GM21367 (cell line): ENCODE measurements at regions not wholly inside any gene's neighbourhood (a gene's known extent, or its start where the extent isn't known, plus 50 kb on each side); places are given as distances from the start of the nearest gene placed in this dataset.
"Not testable (repeated sequence)": the region's sequence is repeated elsewhere in the genome, so short reads cannot be mapped to it uniquely, and the experiment has no call there.

Experiments used
- ATAC-seq: cut with Tn5 transposase; IDR thresholded peaks from one replicate; pipeline ENCODE4 v1.9.1; 2021; ENCODE audit not compliant: unreplicated experiment

- no peak for ATAC-seq
Observed at GRCh38 chr10:130921461-130921860, 390.1 kb downstream of the TCERG1L start.

DNA sequence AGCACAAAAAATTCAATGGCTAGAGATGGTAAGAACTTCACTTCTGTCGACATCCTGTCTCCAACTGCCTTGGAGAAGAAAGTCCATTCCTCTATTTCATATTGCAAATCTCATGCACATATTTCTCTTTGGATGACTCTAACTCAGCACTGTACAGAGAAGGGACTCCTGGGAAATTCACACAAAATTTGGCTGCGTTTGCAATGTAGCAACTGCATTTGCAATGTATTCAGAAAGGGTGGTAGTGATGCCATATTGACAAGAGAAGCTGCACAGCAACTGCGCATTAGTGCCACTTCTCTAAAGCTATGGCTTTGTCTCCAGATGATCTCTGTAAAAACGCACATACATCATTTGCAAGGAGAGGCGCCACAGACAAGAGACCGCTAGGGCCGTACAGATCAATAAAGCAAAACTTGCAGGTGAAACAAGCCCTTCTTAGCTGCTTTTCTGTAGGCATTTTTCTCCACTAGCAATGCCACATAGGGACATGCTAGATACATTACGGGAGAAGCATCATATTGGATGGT lies 389.5 kb downstream of the TCERG1L start:
- ATAC-seq: no peak

GRCh38 chr10:130923596-130923995 lies 387.9 kb downstream of the TCERG1L start:
- ATAC-seq: no peak

DNA sequence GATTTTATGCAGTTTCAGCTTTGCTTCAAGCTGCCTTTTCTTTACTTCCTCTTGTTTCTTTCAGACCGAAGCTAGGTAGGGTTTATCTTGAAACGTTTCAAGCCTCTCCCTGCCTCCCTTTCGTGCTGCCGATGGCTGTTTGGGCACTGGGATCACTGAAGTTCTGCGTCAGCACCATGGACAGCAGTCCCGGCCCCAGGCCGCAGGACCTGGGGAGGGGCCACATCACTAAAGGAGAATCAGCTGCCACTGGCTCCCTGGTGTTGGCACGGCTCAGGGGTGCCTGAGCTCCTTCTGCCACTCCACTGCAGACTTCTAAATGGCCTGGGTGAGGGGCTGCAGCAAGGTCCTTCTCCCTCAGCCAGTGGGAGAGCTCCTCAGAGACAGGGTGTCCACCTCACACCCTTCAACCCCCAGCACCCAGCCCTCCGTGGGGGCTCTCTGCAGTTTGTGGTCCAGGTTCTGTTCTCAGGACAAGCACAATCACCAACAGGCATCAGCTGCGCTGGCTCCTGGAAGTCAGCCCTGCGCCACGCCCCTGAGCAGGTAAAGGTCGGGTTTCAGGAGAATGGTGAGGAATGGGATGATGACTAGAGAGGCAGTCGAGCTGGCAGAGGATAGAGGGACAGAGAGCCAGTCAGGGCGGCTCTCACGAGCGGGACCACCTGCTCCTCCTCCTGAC lies 387.2 kb downstream of the TCERG1L start:
- ATAC-seq: no peak

DNA sequence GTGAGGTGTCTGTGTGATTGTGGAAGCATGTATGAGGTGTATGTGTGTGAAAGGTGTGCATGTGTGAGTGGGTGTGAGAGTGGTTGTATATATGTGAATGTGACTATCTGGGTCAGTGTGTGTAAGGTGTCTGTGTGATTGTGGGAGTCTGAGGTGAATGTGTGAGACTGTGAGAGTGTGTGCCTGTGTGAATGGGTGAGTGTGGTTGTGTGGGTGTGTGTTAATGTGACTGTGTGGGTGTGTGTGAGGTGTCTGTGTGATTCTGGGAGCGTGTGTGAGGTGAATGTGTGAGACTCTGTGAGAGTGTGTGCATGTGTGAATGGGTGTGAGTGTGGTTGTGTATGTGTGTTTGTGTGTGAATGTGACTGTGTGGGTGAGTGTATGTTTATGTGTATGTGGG lies 385.1 kb downstream of the TCERG1L start:
- ATAC-seq: no peak

GRCh38 chr10:130927157-130927556 lies 384.4 kb downstream of the TCERG1L start:
- ATAC-seq: no peak

GRCh38 chr10:130928306-130928705 lies 383.2 kb downstream of the TCERG1L start:
- ATAC-seq: no peak

- no peak for ATAC-seq
Observed at GRCh38 chr10:130929422-130930325, 381.8 kb downstream of the TCERG1L start.

DNA sequence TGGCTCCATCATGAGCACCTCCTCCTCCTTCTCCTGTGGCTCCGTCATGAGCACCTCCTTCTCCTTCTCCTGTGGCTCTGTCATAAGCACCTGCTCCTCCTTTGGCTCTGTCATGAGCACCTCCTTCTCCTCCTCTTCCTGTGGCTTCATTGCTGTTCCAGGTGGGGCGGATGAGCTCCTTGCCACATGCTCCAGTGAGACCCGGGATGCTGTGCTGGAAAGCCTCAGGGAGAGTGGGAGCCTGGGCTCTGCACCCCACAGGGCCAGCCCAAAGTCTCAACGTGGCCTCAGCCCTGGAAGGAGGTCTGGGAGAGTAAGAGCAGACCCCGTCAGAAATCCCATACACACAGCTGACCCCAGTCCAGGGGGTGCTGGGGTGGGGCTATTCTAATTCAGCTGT lies 380.7 kb downstream of the TCERG1L start:
- ATAC-seq: no peak

DNA sequence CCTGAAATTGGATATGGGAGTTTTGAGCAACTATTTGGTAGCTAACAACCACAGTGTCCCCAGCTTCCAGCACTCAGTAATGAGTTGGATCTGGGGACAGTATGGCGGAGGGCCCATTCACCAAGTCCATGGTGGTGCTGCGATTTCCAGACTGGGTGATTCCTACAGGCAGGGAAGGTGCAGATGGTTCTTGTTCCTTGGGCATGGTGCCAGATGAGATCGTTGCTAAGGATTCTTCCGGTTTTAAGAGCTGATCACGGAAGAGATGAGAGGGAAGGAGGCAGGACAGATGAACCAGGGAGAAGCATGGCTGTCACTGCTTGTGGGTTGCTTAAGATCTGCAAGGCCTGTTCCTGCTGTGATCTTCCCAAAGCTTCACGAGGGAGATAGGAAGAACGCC lies 380.3 kb downstream of the TCERG1L start:
- no peak for ATAC-seq

DNA sequence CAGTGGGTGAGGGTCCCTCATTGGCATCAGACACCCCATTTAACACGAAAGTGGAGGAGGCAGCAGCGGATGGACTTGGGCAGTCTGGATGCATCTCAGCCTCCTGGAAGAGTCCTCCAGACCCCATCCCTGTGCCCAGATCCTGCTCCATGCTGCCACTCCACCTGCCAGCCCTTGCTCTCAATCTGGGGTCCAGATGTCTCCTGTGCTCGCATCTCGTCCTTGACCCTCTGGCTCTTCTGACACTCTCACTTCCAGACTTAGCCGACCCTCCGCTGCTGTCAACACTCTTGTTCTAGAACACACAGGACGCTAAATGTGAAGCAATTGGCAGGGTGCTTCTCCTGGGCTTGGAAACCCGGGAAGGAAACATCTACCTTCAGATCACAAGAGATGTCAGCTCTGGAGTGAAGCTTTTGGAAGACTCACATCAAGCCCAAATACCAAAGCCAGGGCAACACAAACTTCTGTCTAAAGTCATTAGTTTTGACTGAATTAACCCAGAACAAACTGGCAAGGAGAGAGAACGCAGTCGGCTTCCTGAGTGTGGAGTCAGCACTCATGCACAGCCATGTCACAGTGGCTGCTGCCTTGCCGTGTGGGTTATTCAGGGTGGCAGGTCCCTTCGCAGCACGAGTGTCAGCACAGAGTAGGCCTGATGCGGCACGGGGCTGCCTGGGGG lies 379.1 kb downstream of the TCERG1L start:
- no peak for ATAC-seq

DNA sequence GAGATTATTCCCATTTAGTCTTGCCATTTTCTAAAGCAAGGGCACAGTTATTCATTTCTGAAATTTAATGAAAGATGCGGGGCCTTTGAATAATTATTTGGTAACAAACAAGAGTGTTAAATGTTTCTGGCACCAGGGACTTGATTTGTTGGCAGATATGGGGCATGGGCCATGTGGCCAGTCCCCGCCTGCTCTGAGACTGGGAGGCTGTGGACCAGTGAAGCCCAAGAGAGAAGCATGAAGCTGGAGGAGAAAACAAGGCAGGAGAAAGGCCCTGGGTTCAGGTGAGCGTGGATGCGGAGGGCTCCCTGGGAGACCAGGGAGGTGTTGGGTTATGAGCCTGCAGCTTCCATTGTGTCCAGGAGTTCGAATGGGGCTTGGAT lies 378.5 kb downstream of the TCERG1L start:
- no peak for ATAC-seq

GRCh38 chr10:130934293-130935127 lies 377.0 kb downstream of the TCERG1L start:
- ATAC-seq: no peak

- ATAC-seq: no peak
Observed at GRCh38 chr10:130935128-130935439, 376.4 kb downstream of the TCERG1L start.

GRCh38 chr10:130935897-130936550 lies 375.5 kb downstream of the TCERG1L start:
- no peak for ATAC-seq

- ATAC-seq: no peak
Observed at GRCh38 chr10:130936851-130937250, 374.7 kb downstream of the TCERG1L start.

- no peak for ATAC-seq
Observed at GRCh38 chr10:130938051-130938450, 373.5 kb downstream of the TCERG1L start.

- not testable (repeated sequence) for ATAC-seq
Observed at GRCh38 chr10:130938891-130939290, 372.6 kb downstream of the TCERG1L start.

GRCh38 chr10:130941886-130942285 lies 369.6 kb downstream of the TCERG1L start:
- ATAC-seq: no peak

DNA sequence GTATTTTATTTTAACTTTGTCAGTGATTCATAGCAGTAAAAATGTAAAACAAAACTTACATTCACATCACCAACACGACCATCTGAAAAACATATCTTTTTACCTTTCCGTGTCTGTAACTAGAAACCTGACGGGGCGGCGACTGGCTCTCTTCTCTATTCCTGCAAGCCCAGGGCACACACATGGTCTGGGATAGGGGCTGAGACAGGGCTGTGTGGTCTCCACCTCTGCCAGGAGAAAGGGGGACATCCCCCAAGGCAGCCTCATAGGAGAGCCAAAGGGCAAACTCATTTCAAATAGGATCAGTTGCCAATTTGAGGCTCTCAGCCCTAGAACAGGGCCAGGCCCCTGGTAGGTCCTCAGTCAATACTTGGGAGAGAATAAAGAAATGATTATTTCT lies 359.4 kb downstream of the TCERG1L start:
- no peak for ATAC-seq
